ENCODE measurements at regions not wholly inside any gene's neighbourhood (a gene's known extent, or its start where the extent isn't known, plus 50 kb on each side); places are given as distances from the start of the nearest gene placed in this dataset.

GRCh38 chr11:11085580-11085979 lies 227.7 kb upstream of the ZBED5 start:
- no peak overlapping the region for H3K4me2 ChIP-seq (ENCODE audit: insufficient read depth in 1 of 2, low read depth in 2 of 2, low read length in 2 of 2)
- H3K23ac ChIP-seq (ENCODE audit: insufficient read length), result no peak overlapping the region
- H3K14ac ChIP-seq (ENCODE audit: insufficient read length), result no peak overlapping the region
- no peak overlapping the region for H2BK5ac ChIP-seq (ENCODE audit: low read depth, low read length)
- H3K79me1 ChIP-seq (ENCODE audit: low read depth, low read length), result no peaks in the 10 kb centered on the region
- H2AFZ ChIP-seq (ENCODE audit: low read length), result no peak overlapping the region
- no peak overlapping the region for H4K5ac ChIP-seq (ENCODE audit: insufficient read length, low read depth, low read length)
- DNase-seq (ENCODE audit: low read depth in 1 of 2, low spot score in 2 of 2) (no peak), FAIRE-seq (no peak)
- CTCF ChIA-PET (ENCODE audit: partially characterized antibody), result interaction anchor here (0.8 to 2.1 kb wide), 5 partner anchors 11 to 71 kb away, joined by 3 to 4 read pairs (median 3); no protein-coding TSS in a partner anchor
- H3K9ac ChIP-seq (replicated peaks in 1 of 4; ENCODE audit: extremely low read depth in 1 of 4, low read depth in 3 of 4, low read length in 3 of 4), result no peak overlapping the region
- POLR2A ChIA-PET (ENCODE audit: partially characterized antibody), result no interaction called here
- no peak for TF ChIP-seq MAFK (IDR thresholded peaks at IDR 0.05; ENCODE audit: low read depth, low read length)
- no peak for TF ChIP-seq HDAC6 (IDR thresholded peaks at IDR 0.05; ENCODE audit: low read depth, low read length)
- TF ChIP-seq SUZ12 (IDR thresholded peaks at IDR 0.05; ENCODE audit: low read length), result no peak
- no peak for TF ChIP-seq JUN (IDR thresholded peaks at IDR 0.05; ENCODE audit: low read depth, low read length)
- TF ChIP-seq ATF2 (IDR thresholded peaks at IDR 0.05; ENCODE audit: low read length), result no peak
- TF ChIP-seq POU5F1 (IDR thresholded peaks at IDR 0.05; ENCODE audit: low read depth, low read length), result no peak
- TF ChIP-seq EZH2 (IDR thresholded peaks at IDR 0.05; ENCODE audit: low read depth, low read length, severe bottlenecking), result no peak
- TF ChIP-seq SP1 (IDR thresholded peaks at IDR 0.05; ENCODE audit: low read depth, low read length), result no peak
- TF ChIP-seq BACH1 (IDR thresholded peaks at IDR 0.05; ENCODE audit: low read length), result no peak
- no peak for TF ChIP-seq CREB1 (IDR thresholded peaks at IDR 0.05)
- no peak for TF ChIP-seq YY1 (IDR thresholded peaks at IDR 0.05; ENCODE audit: low read depth, low read length)
- no peak for TF ChIP-seq TCF12 (IDR thresholded peaks at IDR 0.05; ENCODE audit: low read depth, low read length)
- no peaks in the 10 kb centered on the region for H4K20me1 ChIP-seq (replicated peaks in 1 of 2; ENCODE audit: control insufficient read depth in 1 of 2, insufficient read depth in 2 of 2, low read length in 2 of 2)
- no peak overlapping the region for H3K27ac ChIP-seq (ENCODE audit: low read depth, low read length)
- peaks cover 0 to 15% (median 8%) of the 10 kb centered on the region in 4 experiments; a peak in 4 of 7 replicates for H3K4me1 ChIP-seq (replicated peaks in 1 of 4; ENCODE audit: control insufficient read depth in 3 of 4, insufficient read depth in 4 of 4, low read length in 3 of 4)
- H4K8ac ChIP-seq (ENCODE audit: extremely low read depth, insufficient read depth, low read length), result no peak overlapping the region
- no peaks in the 10 kb centered on the region for H3K27me3 ChIP-seq (replicated peaks in 1 of 4; ENCODE audit: control insufficient read depth in 3 of 4, extremely low read depth in 1 of 4, insufficient read depth in 3 of 4, low read length in 3 of 4)
- no peak overlapping the region for H2BK120ac ChIP-seq (replicated peaks; ENCODE audit: low read depth, low read length)
- H2AK5ac ChIP-seq (ENCODE audit: low read depth, low read length), result no peak overlapping the region
- no peaks in the 10 kb centered on the region for H3K23me2 ChIP-seq (ENCODE audit: low read depth, low read length)
- H3K36me3 ChIP-seq (ENCODE audit: control insufficient read depth in 2 of 4, insufficient read depth in 4 of 4, low read length in 3 of 4), result no peaks in the 10 kb centered on the region
- no peak overlapping the region for H2BK12ac ChIP-seq (ENCODE audit: low read depth, low read length)
- H3K56ac ChIP-seq (replicated peaks; ENCODE audit: insufficient read length, low read depth, low read length), result no peak overlapping the region
- H3K4me3 ChIP-seq (ENCODE audit: extremely low read depth in 1 of 4, insufficient read depth in 2 of 4, low read depth in 3 of 4, low read length in 4 of 4), result no peak overlapping the region
- H3K4ac ChIP-seq (replicated peaks; ENCODE audit: insufficient read length, low read depth, low read length), result no peak overlapping the region
- no peak overlapping the region for H3K18ac ChIP-seq (ENCODE audit: extremely low read depth, low read length)
- no peak overlapping the region for H2BK20ac ChIP-seq (ENCODE audit: low read length)
- no peak overlapping the region for H2BK15ac ChIP-seq (ENCODE audit: low read length)
- 0 out of 4 replicates have a peak, but pooled peaks cover 0 to 8% of the 10 kb centered on the region in 2 experiments for H3K9me3 ChIP-seq (ENCODE audit: insufficient read depth in 2 of 2, low read depth in 1 of 2, low read length in 1 of 2)
- H4K91ac ChIP-seq (replicated peaks; ENCODE audit: insufficient read length, low read length), result no peak overlapping the region
- no peaks in the 10 kb centered on the region for H3K79me2 ChIP-seq (ENCODE audit: control insufficient read depth in 1 of 2, insufficient read depth in 2 of 2, low read length in 2 of 2)

Measured in H1 (cell line).